ENCODE measurements at regions not wholly inside any gene's neighbourhood (a gene's known extent, or its start where the extent isn't known, plus 50 kb on each side); places are given as distances from the start of the nearest gene placed in this dataset.

DNA sequence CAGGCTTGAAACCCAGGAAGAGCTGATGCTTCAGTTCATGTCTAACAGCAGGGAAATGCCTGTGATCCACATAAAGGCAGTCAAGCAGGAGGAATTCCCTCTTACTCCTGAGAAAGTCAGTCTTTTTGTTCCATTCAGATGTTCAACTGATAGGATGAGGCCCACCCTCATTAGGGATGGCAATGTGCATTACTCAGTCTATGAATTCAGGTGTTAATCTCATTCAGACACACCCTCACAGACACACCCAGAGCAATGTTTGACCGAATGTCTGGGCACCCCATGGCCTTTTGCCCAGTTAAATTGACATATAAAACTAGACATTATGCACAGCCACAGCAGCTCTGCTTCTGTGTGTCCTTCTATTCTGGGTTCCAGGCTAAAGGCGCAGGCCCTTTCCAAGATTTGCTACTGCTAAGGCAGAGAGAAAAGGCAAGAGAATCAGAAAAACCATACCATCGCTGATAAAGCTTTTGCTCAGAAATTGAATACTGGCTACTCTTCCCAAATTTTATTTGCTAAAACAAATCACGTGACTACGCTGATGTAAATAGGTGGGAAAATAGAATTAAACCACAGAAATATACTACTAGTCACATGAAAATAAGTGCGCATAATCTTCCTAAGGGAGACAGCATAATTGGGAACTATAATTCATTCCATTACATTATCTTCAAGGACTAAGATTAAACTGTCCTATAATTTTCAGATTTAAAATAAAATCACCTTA is 625.0 kb upstream of the MAN1A1 start:
- POLR2A ChIA-PET: no interaction called here
- no peaks in the 10 kb centered on the region for H3K9me3 Mint-ChIP-seq (ENCODE audit: insufficient read depth)
- no peaks in the 10 kb centered on the region for H3K4me1 Mint-ChIP-seq (ENCODE audit: low read depth)
- no peaks in the 10 kb centered on the region for H3K27me3 Mint-ChIP-seq (ENCODE audit: low read depth)
- H3K27ac Mint-ChIP-seq: no peak overlapping the region
- no peaks in the 10 kb centered on the region for H3K36me3 Mint-ChIP-seq (ENCODE audit: low read depth)
- CTCF ChIA-PET: no interaction called here
- no peak for ATAC-seq
- DNase-seq: no peak
- no peak overlapping the region for H3K4me3 Mint-ChIP-seq

DNA sequence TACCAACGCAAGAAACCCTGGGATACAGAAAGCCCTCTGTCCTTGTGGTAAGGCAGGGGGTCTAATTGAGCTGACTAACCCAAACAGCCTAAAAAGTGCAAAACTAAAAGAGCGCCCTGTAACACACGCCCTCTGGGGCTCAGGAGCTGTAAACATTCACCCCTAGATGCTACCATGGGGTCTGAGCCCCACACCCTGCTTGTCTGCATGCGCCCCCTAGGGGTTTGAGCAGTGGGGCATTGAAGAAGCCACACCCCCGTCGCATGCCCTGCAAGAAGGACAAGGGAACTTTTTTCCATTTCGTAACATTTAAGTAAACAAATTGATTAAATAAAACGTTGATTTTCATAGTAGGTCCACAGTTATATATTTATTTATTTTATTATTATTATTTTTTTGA is 616.9 kb upstream of the MAN1A1 start:
- ChIA-PET CTCF (no interaction called here), POLR2A (no interaction called here)
- Mint-ChIP-seq H3K4me1 (ENCODE audit: low read depth) (no peaks in the 10 kb centered on the region), H3K9me3 (ENCODE audit: insufficient read depth) (no peaks in the 10 kb centered on the region), H3K27ac (no peak overlapping the region), H3K4me3 (no peak overlapping the region), H3K27me3 (ENCODE audit: low read depth) (no peaks in the 10 kb centered on the region), H3K36me3 (ENCODE audit: low read depth) (no peaks in the 10 kb centered on the region)
- ATAC-seq (peak; percentile 57), DNase-seq (peak; percentile 37)

DNA sequence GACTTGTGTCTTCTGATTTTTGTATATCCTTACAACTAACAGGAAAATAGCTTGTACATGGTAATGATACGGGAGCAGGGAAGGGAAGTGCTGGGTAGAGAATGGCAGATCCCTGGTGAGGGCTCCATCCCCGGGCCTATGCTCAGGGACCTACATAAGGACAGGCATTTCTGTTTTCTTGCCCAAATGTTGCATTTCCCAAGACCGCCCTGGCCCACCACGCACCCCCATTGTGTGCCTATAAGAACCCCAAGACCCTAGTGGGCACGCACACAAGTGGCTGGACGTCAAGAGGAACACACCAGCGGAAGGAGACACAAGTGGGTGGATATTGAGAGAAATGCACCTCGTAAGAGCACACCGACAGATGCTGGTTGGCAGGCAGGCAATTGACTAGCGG is 616.3 kb upstream of the MAN1A1 start:
- ChIA-PET POLR2A (no interaction called here), CTCF (no interaction called here)
- H3K36me3 Mint-ChIP-seq (ENCODE audit: low read depth): no peaks in the 10 kb centered on the region

DNA sequence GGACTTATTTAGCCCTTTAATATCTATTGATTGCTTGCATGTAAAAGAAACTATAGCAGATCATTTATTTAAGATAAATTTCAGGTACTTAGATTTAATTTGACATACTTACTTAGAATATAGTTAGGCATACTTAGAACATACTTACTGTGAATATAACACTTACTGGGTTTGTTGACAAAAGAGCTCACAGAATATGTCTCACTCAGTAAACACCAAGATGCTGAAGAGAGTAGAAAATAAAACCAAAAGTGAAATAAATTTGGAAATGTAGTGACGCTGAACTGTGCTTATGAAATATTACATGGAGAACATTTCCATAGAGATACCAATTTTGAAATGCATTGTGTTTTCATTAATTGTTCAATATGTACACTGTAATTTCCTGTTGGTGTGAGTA is 615.4 kb upstream of the MAN1A1 start:
- CTCF ChIA-PET: no interaction called here
- Mint-ChIP-seq H3K27ac (no peak overlapping the region), H3K4me3 (no peak overlapping the region), H3K4me1 (ENCODE audit: low read depth) (no peaks in the 10 kb centered on the region), H3K9me3 (ENCODE audit: insufficient read depth) (no peaks in the 10 kb centered on the region), H3K27me3 (ENCODE audit: low read depth) (no peaks in the 10 kb centered on the region), H3K36me3 (ENCODE audit: low read depth) (no peaks in the 10 kb centered on the region)
- DNase-seq (no peak), ATAC-seq (no peak)
- POLR2A ChIA-PET: no interaction called here

More for the DNA sequence above, 616.3 kb upstream of the MAN1A1 start:
- Mint-ChIP-seq H3K4me1 (ENCODE audit: low read depth) (no peaks in the 10 kb centered on the region), H3K27me3 (ENCODE audit: low read depth) (no peaks in the 10 kb centered on the region), H3K4me3 (no peak overlapping the region), H3K27ac (no peak overlapping the region), H3K9me3 (ENCODE audit: insufficient read depth) (no peaks in the 10 kb centered on the region)
- no peak for DNase-seq
- ATAC-seq: no peak

DNA sequence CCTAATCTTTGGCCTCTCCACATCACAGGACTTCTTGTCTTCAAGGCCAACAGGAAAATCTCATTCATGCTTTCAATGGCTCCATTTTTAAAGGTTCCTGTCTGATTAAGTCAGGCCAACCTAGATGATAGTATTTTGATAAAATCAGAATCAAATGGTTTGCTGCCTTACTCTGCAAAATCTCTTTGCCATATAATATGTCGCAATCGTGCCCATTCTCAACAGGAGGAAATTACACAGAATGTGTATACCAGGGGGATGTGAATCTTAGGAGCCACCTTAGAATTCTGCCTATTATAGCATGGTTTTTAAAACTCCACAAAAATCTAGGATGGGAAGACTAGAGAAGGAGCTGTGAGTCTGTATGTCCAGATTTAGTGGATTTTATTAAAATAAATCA is 612.9 kb upstream of the MAN1A1 start:
- Mint-ChIP-seq H3K4me3 (no peak overlapping the region), H3K9me3 (ENCODE audit: insufficient read depth) (no peaks in the 10 kb centered on the region), H3K27me3 (ENCODE audit: low read depth) (no peaks in the 10 kb centered on the region), H3K4me1 (ENCODE audit: low read depth) (no peaks in the 10 kb centered on the region), H3K36me3 (ENCODE audit: low read depth) (no peaks in the 10 kb centered on the region), H3K27ac (no peak overlapping the region)
- no peak for ATAC-seq
- POLR2A ChIA-PET: no interaction called here
- CTCF ChIA-PET: no interaction called here
- no peak for DNase-seq

DNA sequence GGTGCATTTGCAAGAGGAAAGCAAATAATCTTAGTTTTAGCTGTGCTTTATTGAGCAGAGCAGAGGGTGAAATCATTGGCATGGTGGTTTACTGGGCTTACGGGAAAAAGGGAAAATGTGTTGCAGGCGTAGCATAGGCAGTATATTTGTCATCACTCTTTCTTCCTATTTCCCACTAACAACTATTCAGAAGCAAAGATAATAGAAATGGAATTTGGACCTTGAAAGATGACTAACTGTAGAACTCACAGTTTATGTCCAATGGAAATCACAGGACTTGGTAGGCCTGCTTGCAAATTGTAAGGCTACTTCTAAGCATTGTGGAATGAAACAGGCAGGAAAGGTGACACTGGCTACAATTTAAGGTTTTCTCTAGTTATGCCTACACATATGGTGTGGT is 611.9 kb upstream of the MAN1A1 start:
- H3K27ac Mint-ChIP-seq: no peak overlapping the region

DNA sequence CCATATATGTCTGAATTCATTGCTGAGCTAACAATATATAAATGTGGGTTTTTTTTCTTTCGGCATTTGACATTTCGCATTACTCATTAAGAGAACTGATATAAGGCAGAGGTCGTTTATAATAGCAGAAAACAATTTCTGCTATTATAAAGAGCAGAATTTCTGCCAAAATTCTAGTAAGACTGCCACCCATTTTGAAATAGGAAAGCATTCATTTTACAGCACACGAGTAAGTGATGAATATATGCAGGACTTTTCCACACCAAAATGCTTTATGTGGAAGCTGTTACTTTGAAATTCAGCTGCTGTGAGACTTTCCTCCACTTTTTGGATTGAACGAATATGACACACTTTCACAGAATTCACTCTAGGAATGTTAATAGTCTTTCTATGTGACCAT is 610.9 kb upstream of the MAN1A1 start:
- Mint-ChIP-seq H3K9me3 (ENCODE audit: insufficient read depth) (no peaks in the 10 kb centered on the region), H3K4me3 (no peak overlapping the region), H3K36me3 (ENCODE audit: low read depth) (no peaks in the 10 kb centered on the region), H3K27ac (no peak overlapping the region), H3K27me3 (ENCODE audit: low read depth) (no peaks in the 10 kb centered on the region), H3K4me1 (ENCODE audit: low read depth) (no peaks in the 10 kb centered on the region)
- ATAC-seq: no peak
- CTCF ChIA-PET: no interaction called here
- no peak for DNase-seq
- POLR2A ChIA-PET: no interaction called here

More for the DNA sequence above, 611.9 kb upstream of the MAN1A1 start:
- H3K4me3 Mint-ChIP-seq: no peak overlapping the region
- CTCF ChIA-PET: no interaction called here
- no peaks in the 10 kb centered on the region for H3K36me3 Mint-ChIP-seq (ENCODE audit: low read depth)
- H3K9me3 Mint-ChIP-seq (ENCODE audit: insufficient read depth): no peaks in the 10 kb centered on the region
- H3K4me1 Mint-ChIP-seq (ENCODE audit: low read depth): no peaks in the 10 kb centered on the region
- DNase-seq: no peak
- H3K27me3 Mint-ChIP-seq (ENCODE audit: low read depth): no peaks in the 10 kb centered on the region
- no peak for ATAC-seq
- POLR2A ChIA-PET: no interaction called here

DNA sequence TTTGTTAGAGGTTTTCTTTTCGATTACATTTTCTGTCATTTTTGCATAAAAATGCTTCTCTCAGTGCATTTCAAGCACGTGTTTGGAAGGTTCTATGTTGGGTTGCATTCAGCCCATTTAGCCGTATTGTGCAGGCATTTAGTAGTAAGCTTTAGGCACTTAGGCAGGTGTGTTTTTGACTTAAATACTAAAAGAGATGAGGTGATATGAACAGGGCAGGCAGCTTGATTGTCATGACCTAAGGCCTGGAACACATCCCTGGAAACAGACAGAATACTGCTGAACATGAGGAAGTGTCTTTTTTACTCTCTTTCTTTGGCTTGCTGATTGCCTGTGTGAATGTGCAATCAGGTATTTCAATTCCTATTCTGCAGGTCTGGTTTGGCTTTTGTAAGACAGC is 610.5 kb upstream of the MAN1A1 start:
- DNase-seq (no peak), ATAC-seq (no peak)
- Mint-ChIP-seq H3K9me3 (ENCODE audit: insufficient read depth) (no peaks in the 10 kb centered on the region), H3K4me1 (ENCODE audit: low read depth) (no peaks in the 10 kb centered on the region), H3K27me3 (ENCODE audit: low read depth) (no peaks in the 10 kb centered on the region), H3K27ac (no peak overlapping the region), H3K36me3 (ENCODE audit: low read depth) (no peaks in the 10 kb centered on the region), H3K4me3 (no peak overlapping the region)
- ChIA-PET CTCF (no interaction called here), POLR2A (no interaction called here)

DNA sequence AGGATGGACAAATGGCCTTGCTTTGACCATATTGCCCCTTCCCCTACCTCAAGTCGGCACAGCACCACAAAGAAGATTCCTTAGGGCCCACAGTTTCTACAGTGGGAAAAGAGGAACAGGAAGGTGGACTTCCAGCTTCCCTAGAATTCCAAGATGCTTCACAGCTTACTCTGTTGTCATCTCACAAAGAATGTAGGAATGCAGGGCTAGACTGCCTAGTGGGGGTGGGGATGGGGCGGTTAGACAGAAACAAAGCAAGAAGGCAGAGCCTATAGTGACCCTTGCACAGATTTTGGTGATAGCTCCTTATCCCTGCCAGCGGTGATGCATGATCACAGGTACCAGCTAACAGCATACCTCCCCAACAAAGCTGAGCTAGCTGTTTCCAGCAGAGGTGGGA is 607.6 kb upstream of the MAN1A1 start:
- Mint-ChIP-seq H3K4me3 (no peak overlapping the region), H3K4me1 (ENCODE audit: low read depth) (no peaks in the 10 kb centered on the region), H3K36me3 (ENCODE audit: low read depth) (no peaks in the 10 kb centered on the region), H3K9me3 (ENCODE audit: insufficient read depth) (no peaks in the 10 kb centered on the region), H3K27me3 (ENCODE audit: low read depth) (no peaks in the 10 kb centered on the region), H3K27ac (no peak overlapping the region)
- CTCF ChIA-PET: no interaction called here
- DNase-seq (no peak), ATAC-seq (no peak)
- POLR2A ChIA-PET: no interaction called here

DNA sequence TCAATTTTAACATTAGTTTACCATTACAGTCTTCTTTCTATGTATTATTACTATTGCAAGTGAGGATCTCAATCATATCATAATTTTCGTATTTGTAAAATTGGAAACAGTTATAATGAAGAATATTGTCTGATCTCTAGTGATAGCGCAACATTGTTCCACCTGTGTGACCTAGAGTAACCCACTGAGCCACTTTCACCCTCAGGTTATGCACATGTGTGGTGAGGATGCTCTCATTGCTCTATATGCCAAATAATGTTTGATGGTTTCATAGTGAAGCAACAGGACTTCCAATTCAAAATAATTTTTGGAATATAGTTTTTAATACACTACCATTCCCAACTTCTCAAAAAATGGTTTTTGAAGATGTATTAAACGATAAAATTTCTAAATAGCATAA is 603.1 kb upstream of the MAN1A1 start:
- ATAC-seq: no peak
- H3K4me3 Mint-ChIP-seq: no peak overlapping the region
- CTCF ChIA-PET: no interaction called here
- H3K4me1 Mint-ChIP-seq (ENCODE audit: low read depth): no peaks in the 10 kb centered on the region
- no peak for DNase-seq
- H3K27ac Mint-ChIP-seq: no peak overlapping the region
- POLR2A ChIA-PET: no interaction called here
- H3K9me3 Mint-ChIP-seq (ENCODE audit: insufficient read depth): no peaks in the 10 kb centered on the region
- no peaks in the 10 kb centered on the region for H3K27me3 Mint-ChIP-seq (ENCODE audit: low read depth)
- no peaks in the 10 kb centered on the region for H3K36me3 Mint-ChIP-seq (ENCODE audit: low read depth)

DNA sequence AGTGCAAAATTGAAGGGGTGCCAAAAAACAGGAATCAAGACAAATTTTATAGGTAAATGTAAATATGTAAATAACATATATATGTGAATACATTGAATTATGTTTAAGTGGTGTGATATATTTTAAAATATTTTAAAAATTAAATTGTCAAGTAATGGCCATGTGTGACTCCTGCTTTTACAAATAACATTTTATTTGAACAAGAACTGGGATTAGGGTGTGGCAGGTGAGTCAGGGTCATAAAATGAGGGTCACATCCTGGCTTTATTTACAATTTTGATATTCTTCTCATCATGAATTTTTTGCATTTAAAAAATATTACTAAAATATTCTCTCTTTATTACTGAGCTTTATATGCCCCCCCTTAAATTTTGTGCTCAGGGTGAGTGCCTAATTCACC is 601.1 kb upstream of the MAN1A1 start:
- ChIA-PET CTCF (no interaction called here), POLR2A (no interaction called here)
- no peaks in the 10 kb centered on the region for H3K9me3 Mint-ChIP-seq (ENCODE audit: insufficient read depth)
- H3K4me1 Mint-ChIP-seq (ENCODE audit: low read depth): no peaks in the 10 kb centered on the region
- no peaks in the 10 kb centered on the region for H3K27me3 Mint-ChIP-seq (ENCODE audit: low read depth)
- H3K4me3 Mint-ChIP-seq: no peak overlapping the region
- H3K27ac Mint-ChIP-seq: no peak overlapping the region
- ATAC-seq (no peak), DNase-seq (no peak)
- no peaks in the 10 kb centered on the region for H3K36me3 Mint-ChIP-seq (ENCODE audit: low read depth)

DNA sequence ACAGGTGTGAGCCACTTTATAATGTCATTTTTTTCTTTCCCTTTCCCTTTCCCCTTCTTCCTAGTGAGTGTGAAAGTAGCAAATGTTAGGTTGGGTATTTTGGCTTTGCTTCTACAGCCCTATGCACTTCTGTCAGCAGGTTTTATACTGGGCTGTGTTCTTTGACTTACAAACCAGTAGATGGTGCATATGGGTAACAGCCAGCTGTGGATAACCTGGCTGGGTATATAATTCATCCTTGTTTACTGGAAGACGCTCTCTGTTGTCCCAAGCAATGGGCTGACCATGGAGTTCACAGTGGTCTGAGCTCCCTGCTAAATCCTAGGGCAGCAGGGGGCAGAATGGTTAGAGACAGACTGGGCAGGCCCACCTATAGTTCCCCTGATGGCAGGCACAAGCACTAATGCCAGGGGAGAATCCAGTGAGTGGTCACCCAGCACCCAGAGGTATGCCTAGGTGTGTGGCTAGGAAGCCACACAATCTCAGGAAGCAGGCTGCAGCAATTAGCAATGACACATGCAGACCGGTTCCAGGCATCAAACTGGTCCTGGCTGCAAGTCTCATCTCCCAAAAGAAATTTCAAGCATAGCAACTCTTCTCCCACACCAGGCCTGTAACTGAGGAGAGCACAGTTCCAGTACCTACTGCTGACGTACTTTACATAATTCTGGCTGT is 592.7 kb upstream of the MAN1A1 start:
- Mint-ChIP-seq H3K27ac (no peak overlapping the region), H3K36me3 (ENCODE audit: low read depth) (no peaks in the 10 kb centered on the region), H3K4me1 (ENCODE audit: low read depth) (no peaks in the 10 kb centered on the region), H3K27me3 (ENCODE audit: low read depth) (no peaks in the 10 kb centered on the region), H3K9me3 (ENCODE audit: insufficient read depth) (no peaks in the 10 kb centered on the region), H3K4me3 (no peak overlapping the region)
- POLR2A ChIA-PET: no interaction called here
- ATAC-seq (no peak), DNase-seq (no peak)
- CTCF ChIA-PET: no interaction called here

DNA sequence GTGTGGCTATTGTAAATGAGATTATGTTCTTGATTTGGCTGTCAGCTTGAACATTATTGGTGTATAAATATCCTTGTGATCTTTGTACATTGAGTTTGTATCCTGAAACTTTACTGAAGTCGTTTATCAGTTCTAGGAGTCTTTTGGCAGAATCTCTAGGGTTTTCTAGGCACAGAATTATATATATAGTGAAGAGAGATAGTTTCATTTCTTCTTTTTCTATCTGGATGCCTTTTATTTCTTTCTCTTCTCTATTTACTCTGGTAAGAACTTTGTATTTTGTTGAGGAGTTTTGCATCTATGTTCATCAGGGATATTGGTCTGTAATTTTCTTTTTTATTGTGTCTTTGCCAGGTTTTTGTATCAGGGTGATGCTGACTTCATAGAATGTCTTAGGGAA is 589.2 kb upstream of the MAN1A1 start:
- DNase-seq: no peak
- ChIA-PET CTCF (no interaction called here), POLR2A (no interaction called here)
- no peak for ATAC-seq
- H3K27me3 Mint-ChIP-seq (ENCODE audit: low read depth): no peaks in the 10 kb centered on the region
- H3K9me3 Mint-ChIP-seq (ENCODE audit: insufficient read depth): no peaks in the 10 kb centered on the region
- H3K27ac Mint-ChIP-seq: no peak overlapping the region
- no peak overlapping the region for H3K4me3 Mint-ChIP-seq
- no peaks in the 10 kb centered on the region for H3K4me1 Mint-ChIP-seq (ENCODE audit: low read depth)
- H3K36me3 Mint-ChIP-seq (ENCODE audit: low read depth): no peaks in the 10 kb centered on the region
